Chondrocyte (in vitro differentiated cells): ENCODE measurements at regions not wholly inside any gene's neighbourhood (a gene's known extent, or its start where the extent isn't known, plus 50 kb on each side); places are given as distances from the start of the nearest gene placed in this dataset.

Experiments
- DNase-seq: peaks from one replicate; pipeline ENCODE4 v3.0.0; 2021; ENCODE audit warnings: mixed read lengths, low spot score
- H3K27ac Mint-ChIP-seq: one replicate; pipeline ENCODE4 v1.8.0; 2021; ENCODE audit warnings: mild to moderate bottlenecking, moderate library complexity, mixed read lengths; ENCODE audit not compliant: unreplicated experiment
- H3K27me3 Mint-ChIP-seq: 2 replicates; pipeline ENCODE4 v1.8.0; 2021; ENCODE audit warnings: low read depth, mixed read lengths
- H3K36me3 Mint-ChIP-seq: 2 replicates; pipeline ENCODE4 v1.8.0; 2021; ENCODE audit warnings: low read depth, mixed read lengths
- H3K4me1 Mint-ChIP-seq: 2 replicates; pipeline ENCODE4 v1.8.0; 2021; ENCODE audit warnings: low read depth, mild to moderate bottlenecking, mixed read lengths
- H3K4me3 Mint-ChIP-seq: one replicate; pipeline ENCODE4 v1.8.0; 2021; ENCODE audit warnings: mild to moderate bottlenecking, moderate library complexity, mixed read lengths; ENCODE audit not compliant: unreplicated experiment
- H3K9me3 Mint-ChIP-seq: 2 replicates; pipeline ENCODE4 v1.8.0; 2021; ENCODE audit warnings: low read depth, mixed read lengths
- CTCF ChIP-seq: fragments of 200-600 bp; sonication (generic); IDR thresholded peaks from 2 replicates; pipeline ENCODE4 v1.5.0; 2021; ENCODE audit warnings: antibody characterized with exemption, mild to moderate bottlenecking, moderate library complexity

GRCh38 chr9:13791816-13792215 is 512.3 kb upstream of the MPDZ start:
- Mint-ChIP-seq H3K4me1 (peaks cover 14% of the 10 kb centered on the region), H3K36me3 (peaks cover 17% of the 10 kb centered on the region), H3K27ac (no peak overlapping the region), H3K4me3 (no peak overlapping the region), H3K9me3 (peaks cover 33% of the 10 kb centered on the region), H3K27me3 (no peaks in the 10 kb centered on the region)
- no peak for DNase-seq
- TF ChIP-seq CTCF, result no peak

- H3K36me3 Mint-ChIP-seq, result peaks cover 12% of the 10 kb centered on the region
- H3K4me1 Mint-ChIP-seq, result peaks cover 25% of the 10 kb centered on the region
- H3K9me3 Mint-ChIP-seq, result peaks cover 20% of the 10 kb centered on the region
- DNase-seq, result no peak
- H3K4me3 Mint-ChIP-seq, result no peak overlapping the region
- no peaks in the 10 kb centered on the region for H3K27me3 Mint-ChIP-seq
- TF ChIP-seq CTCF, result no peak
- H3K27ac Mint-ChIP-seq, result no peak overlapping the region
Observed at GRCh38 chr9:13790055-13790454, 510.6 kb upstream of the MPDZ start.

GRCh38 chr9:13787234-13787833 is 507.8 kb upstream of the MPDZ start:
- H3K4me1 Mint-ChIP-seq, result peaks cover 25% of the 10 kb centered on the region
- TF ChIP-seq CTCF, result no peak
- H3K36me3 Mint-ChIP-seq, result no peaks in the 10 kb centered on the region
- H3K9me3 Mint-ChIP-seq, result peaks cover 2% of the 10 kb centered on the region
- no peak for DNase-seq
- peak overlapping the region; percentile 49 for H3K4me3 Mint-ChIP-seq
- H3K27ac Mint-ChIP-seq, result peak overlapping the region; percentile 85
- H3K27me3 Mint-ChIP-seq, result no peaks in the 10 kb centered on the region

GRCh38 chr9:13786711-13787110 is 507.2 kb upstream of the MPDZ start:
- H3K27me3 Mint-ChIP-seq, result no peaks in the 10 kb centered on the region
- DNase-seq, result no peak
- peaks cover 3% of the 10 kb centered on the region for H3K9me3 Mint-ChIP-seq
- no peak for TF ChIP-seq CTCF
- H3K4me1 Mint-ChIP-seq, result peaks cover 25% of the 10 kb centered on the region
- H3K27ac Mint-ChIP-seq, result peak overlapping the region; percentile 85
- no peaks in the 10 kb centered on the region for H3K36me3 Mint-ChIP-seq
- no peak overlapping the region for H3K4me3 Mint-ChIP-seq

- no peaks in the 10 kb centered on the region for H3K36me3 Mint-ChIP-seq
- peaks cover 3% of the 10 kb centered on the region for H3K9me3 Mint-ChIP-seq
- peaks cover 25% of the 10 kb centered on the region for H3K4me1 Mint-ChIP-seq
- no peak overlapping the region for H3K27ac Mint-ChIP-seq
- no peak for DNase-seq
- no peak overlapping the region for H3K4me3 Mint-ChIP-seq
- no peak for TF ChIP-seq CTCF
- H3K27me3 Mint-ChIP-seq, result no peaks in the 10 kb centered on the region
Observed at GRCh38 chr9:13786131-13786530, 506.6 kb upstream of the MPDZ start.
